Mucosa of stomach (tissue), 1 donor: ENCODE measurements at regions not wholly inside any gene's neighbourhood (a gene's known extent, or its start where the extent isn't known, plus 50 kb on each side); places are given as distances from the start of the nearest gene placed in this dataset.
"Not testable (repeated sequence)": the region's sequence is repeated elsewhere in the genome, so short reads cannot be mapped to it uniquely, and the experiment has no call there.

Experiments used
- H3K27me3 ChIP-seq: one replicate; pipeline ENCODE4 v1.7.0; 2013; ENCODE audit warnings: mild to moderate bottlenecking, low read length; ENCODE audit not compliant: control insufficient read depth, insufficient read depth
- H3K36me3 ChIP-seq: one replicate; pipeline ENCODE4 v1.7.0; 2013; ENCODE audit warnings: low read length; ENCODE audit not compliant: control insufficient read depth, insufficient read depth
- H3K4me1 ChIP-seq: one replicate; pipeline ENCODE4 v1.7.0; 2013; ENCODE audit warnings: mild to moderate bottlenecking, low read length; ENCODE audit not compliant: control insufficient read depth, insufficient read depth
- H3K4me3 ChIP-seq: one replicate; pipeline ENCODE4 v1.7.0; 2013; ENCODE audit warnings: low read length
- H3K9ac ChIP-seq: one replicate; pipeline ENCODE4 v1.7.0; 2013; ENCODE audit warnings: mild to moderate bottlenecking, low read length, moderate library complexity
- H3K9me3 ChIP-seq: one replicate; pipeline ENCODE4 v1.7.0; 2013; ENCODE audit warnings: mild to moderate bottlenecking, low read length, moderate library complexity; ENCODE audit not compliant: control insufficient read depth
- donor health status: Pancreatic carcinoma.

DNA sequence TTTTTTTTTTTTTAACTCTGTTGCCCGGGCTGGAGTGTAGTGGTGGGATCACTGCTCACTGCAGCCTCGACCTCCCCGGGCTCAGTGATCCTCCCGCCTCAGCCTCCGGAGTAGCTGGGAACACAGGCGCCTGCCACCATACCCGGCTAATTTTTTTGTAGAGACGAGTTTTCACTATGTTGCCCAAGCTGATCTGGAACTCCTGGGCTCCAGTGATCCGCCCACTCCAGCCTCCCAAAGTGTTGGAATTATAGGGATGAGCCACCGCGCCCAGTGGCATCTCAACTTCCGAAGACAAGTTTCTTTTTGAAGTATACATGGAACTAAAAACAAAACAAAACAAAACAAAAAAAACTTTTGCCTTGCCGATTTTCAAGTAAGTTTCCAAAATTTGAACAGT is 66.6 kb upstream of the ZNF184 start:
- H3K27me3 ChIP-seq = peaks cover 37% of the 10 kb centered on the region
- H3K9me3 ChIP-seq = no peaks in the 10 kb centered on the region
- no peaks in the 10 kb centered on the region for H3K36me3 ChIP-seq
- no peak overlapping the region for H3K4me3 ChIP-seq
- no peaks in the 10 kb centered on the region for H3K4me1 ChIP-seq
- no peak overlapping the region for H3K9ac ChIP-seq

DNA sequence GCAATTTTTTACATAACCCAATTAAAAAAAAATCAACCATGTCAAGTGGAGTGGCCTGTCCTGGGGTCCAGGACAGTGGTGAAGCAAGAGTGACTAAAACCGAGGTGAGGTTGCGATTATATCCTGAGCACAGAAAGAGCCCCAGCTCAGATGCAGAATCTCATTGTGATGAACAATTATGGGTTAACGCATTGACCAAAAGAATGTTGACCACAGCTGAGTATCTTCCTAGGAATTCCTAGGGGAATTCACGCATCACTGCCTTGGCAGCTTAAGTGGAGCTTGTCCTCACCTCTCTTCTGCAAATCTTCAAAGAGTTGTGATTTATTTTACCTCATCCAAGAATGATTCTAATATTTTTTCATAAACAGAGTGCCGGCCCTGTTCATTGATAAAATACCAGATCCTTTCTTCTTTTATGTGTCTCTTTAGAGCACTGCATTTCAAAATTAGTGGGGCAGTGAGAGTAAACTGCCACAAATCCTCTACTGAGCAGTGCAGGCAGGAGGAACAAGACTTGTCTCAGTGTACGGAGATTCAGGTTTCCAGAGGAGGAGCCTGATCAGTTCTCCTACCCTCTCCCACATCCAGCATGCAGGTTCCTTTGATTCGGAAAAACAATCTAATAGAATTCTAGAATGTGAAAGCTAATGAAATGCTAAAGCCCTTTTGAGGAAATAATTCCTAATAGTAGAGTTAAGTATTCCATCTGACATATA is 60.1 kb upstream of the ZNF184 start:
- Histone ChIP-seq H3K4me1 (no peaks in the 10 kb centered on the region), H3K27me3 (peaks cover 3% of the 10 kb centered on the region), H3K9ac (no peak overlapping the region), H3K4me3 (no peak overlapping the region), H3K36me3 (no peaks in the 10 kb centered on the region), H3K9me3 (no peaks in the 10 kb centered on the region)

GRCh38 chr6:27531772-27532459 is 59.0 kb upstream of the ZNF184 start:
- no peaks in the 10 kb centered on the region for H3K9me3 ChIP-seq
- peaks cover 6% of the 10 kb centered on the region for H3K27me3 ChIP-seq
- no peaks in the 10 kb centered on the region for H3K36me3 ChIP-seq
- no peaks in the 10 kb centered on the region for H3K4me1 ChIP-seq
- H3K4me3 ChIP-seq = no peak overlapping the region
- no peak overlapping the region for H3K9ac ChIP-seq

GRCh38 chr6:27529796-27530195 is 56.9 kb upstream of the ZNF184 start:
- not testable (repeated sequence) for H3K9me3 ChIP-seq, H3K4me1 ChIP-seq, H3K4me3 ChIP-seq, H3K9ac ChIP-seq, H3K36me3 ChIP-seq, H3K27me3 ChIP-seq

DNA sequence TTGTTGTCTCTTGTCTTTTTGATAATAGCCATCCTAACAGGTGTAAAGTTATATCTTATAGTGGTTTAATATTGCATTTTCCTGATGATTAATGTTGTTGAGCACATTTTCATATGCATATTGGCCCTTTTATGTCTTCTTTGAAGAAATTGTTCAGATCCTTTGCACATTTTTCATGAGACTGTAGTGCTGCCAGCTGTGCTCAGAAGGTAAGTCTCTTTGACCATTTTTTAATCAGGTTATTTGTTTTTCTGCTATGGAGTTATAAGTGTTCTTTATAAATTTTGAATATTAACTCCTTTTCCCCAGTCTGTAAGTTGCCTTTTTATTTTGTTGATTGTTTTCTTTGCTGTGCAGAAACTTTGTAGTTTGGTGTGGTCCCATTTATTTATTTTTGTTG is 55.8 kb upstream of the ZNF184 start:
- Histone ChIP-seq H3K4me3 (no peak overlapping the region), H3K27me3 (peaks cover 3% of the 10 kb centered on the region), H3K9ac (no peak overlapping the region), H3K4me1 (no peaks in the 10 kb centered on the region), H3K9me3 (no peaks in the 10 kb centered on the region), H3K36me3 (no peaks in the 10 kb centered on the region)
